AML-193 (cell line): ENCODE measurements at regions not wholly inside any gene's neighbourhood (a gene's known extent, or its start where the extent isn't known, plus 50 kb on each side); places are given as distances from the start of the nearest gene placed in this dataset.

Experiments used
- DNase-seq, 2 experiments: peaks; one replicate each; lab custom pipeline; 2025; lab: John Stamatoyannopoulos, UW

DNA sequence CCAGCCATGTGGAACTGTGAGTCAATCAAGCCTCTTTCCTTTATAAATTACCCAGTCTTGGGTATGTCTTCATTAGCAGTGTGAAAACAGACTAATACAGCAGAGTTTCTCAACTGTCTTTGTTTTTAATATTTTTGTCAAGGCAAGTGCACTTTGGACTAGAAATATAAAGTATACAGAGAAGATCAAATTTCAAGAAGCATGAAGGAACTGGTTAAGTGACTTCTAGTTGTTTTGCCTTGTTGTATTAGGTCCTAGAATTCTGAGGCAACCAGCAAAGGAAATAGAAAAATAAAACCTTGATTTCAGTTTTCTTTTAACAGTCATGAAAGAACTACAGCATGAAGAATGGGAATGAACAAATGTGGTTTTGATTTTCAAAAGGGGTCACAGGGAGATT lies 131.1 kb upstream of the PTGFR start:
- no peak for DNase-seq

DNA sequence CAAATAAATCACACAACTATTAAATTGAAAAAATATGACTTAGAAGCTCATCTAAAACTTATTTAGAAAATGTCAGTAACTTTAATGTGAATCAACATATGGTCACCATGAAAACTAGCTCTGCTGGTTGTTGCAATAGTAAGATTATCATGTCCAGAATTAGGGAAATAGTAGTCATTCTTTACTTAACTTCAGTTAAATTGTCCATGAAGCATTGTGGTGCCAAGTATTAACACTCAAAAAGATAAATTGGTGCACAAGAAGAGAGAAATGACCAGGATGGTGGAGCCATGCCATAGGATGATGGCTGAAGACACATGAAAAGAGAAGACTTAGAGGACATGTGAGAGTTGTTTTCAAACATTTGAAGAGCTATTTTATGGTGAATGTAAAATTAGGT lies 130.2 kb upstream of the PTGFR start:
- no peak for DNase-seq

DNA sequence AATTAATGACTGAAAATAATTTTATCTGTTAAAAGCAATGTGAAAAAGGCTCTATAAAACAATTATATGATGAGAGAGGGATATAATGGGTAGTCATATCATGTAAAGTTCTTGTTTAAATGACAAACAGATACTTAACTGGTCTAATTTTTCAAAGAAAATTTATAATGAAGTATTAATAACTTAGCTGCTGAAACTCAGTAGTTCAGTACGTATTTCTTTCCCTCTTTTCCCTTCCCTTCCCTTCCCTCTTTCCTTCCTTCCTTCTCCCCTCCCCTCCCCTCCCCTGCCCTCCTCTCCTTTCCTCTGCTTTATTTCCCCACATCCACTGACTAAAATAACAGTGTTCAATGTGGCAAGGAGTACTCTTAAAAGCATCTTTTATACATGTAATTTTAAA lies 123.1 kb upstream of the PTGFR start:
- DNase-seq = no peak

DNA sequence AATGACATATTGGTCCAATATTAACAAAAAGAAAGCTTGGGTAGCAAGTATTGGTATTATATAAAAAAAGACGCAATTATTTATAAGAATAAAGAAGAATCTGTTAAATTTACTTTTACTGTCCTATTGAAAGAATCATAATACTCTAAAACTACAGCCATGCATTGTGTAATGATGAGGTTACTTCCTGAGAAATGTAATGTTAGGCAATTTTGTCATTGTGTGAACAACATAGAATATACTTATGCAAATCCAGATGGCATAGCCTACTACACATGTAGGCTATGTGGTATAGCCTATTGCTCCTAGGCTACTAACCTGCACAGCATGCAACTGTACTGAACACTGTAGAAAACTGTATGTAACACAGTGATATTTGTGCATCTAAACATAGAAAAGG lies 121.2 kb upstream of the PTGFR start:
- no peak for DNase-seq

DNA sequence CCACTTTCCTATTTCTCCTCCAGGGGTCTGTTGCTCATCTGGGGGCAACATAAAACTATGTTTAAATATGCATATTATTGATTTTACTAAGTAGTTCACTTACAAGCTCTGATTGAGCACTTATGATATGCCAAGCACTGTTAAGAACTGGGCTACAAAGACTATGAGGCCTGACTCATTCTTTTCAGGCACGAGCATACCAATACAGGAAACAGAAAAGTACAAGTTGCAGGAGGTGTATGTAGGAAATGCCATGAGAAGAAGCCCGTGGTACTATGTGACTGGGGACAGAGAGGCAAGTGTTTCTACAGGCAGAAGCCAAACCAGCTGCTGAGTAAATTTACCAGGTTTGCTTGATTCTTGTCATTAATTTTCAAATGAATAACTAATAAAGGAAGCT lies 120.4 kb upstream of the PTGFR start:
- no peak for DNase-seq

DNA sequence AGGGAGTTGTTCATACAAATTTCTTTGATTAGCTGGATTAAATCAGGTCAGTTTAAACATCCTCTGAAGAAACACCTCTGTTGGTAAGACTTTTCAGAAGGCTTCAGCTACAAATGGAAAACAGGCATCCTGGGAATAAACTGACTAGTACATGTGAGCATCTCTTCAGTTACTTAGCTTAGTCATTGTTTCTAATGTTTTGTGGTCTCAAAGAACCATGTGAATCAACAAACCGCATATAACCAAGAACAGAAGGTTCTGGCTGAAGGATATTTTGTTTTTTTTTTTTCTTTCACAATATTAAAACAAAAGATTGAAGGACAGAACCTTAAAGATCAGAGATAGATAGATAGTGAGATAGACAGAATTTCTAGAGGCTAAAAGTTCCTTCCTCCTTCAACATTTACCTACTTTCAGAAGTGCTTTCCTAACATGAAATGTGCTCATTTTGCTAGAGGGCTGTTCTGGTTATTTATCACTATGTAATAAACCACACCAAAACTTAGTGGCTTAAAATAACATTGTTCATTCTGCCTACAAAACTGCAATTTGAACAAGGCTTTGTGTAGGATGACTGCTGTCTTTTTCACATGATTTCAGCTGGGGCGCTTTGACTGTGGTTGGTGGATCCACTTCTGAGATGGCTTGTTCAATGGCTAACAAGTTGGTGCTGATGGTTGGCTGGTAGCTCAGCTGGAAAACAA lies 119.8 kb upstream of the PTGFR start:
- DNase-seq = no peak

DNA sequence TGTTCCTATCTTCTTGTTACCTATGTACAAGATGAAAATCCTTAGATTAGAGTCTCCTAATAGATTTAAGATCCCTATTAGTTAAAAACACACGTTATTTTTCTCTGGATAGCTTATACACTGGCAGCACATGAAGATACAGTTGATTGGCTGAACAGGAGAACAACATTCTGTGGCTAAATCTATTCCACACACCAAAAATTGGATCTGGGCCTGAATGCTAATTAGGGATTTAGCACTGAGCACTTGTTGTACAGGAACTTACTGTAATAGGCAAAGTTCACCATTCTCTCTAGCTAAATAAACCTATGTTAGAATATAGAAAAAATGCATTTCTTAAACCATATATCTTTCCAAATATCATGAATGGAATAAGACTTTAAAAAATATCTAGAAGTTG lies 117.1 kb upstream of the PTGFR start:
- DNase-seq = no peak

DNA sequence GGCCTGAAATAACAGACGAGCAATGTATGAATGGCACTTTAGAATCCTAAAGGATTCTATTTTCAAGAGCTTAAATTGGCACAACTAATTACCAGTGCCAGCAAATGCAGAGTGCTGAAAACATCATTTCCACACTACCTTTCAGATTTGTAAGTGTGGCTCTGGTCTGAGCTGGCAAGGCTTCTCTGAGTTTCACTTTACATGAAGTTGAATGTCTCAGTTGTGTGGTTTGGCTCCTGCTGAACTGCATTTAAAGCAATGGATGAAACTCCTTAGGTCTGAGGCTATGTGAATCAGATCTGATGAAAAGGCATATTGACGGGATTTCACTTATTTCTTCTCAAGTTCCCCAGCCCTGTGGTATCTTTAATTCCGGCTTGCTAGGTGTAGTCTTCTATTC lies 114.8 kb upstream of the PTGFR start:
- no peak for DNase-seq

DNA sequence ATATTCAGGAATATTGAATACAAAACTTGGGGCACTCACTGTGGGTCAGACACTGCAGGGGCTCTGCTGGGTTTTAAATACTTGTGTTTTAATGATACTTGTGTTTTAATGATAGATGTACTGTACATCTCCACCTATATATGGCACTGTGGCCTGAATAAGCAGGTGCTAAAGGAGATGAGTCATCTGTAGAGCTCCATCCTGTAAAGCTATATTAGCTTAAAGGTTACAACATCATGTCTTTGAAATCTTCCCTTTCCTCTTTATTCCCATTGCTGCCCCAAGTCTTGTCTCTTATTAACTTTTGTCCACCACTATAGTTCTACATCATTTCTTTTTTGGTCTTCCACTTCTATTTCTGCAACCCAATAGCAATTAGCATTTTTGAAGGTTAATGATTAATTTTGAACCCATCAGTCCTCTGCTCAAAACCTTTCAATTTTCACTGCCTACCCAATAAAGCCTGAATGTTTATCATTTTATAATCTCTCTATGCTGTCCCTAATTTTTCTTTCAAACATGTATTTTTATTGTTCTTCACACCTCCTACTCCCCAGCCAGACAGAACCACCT lies 113.3 kb upstream of the PTGFR start:
- DNase-seq = no peak

DNA sequence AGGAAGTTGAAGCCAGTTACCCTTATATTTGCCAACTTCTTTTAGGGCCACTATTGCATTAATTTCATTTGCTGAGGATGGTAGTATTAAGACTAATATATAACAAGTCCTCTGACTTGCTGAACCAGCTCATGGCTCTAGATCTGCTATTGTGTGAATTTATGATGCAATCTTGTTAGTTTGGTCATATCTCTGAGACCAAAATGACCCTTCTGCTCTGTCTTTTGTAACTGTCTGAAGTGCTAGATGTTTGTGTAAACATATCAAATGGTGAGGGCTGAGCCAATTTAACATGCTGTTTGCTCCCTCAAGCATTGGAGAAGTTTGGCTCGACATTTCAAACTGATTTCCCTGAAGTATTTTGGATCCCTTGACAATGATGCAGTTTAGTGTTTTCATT lies 106.9 kb upstream of the PTGFR start:
- no peak for DNase-seq

DNA sequence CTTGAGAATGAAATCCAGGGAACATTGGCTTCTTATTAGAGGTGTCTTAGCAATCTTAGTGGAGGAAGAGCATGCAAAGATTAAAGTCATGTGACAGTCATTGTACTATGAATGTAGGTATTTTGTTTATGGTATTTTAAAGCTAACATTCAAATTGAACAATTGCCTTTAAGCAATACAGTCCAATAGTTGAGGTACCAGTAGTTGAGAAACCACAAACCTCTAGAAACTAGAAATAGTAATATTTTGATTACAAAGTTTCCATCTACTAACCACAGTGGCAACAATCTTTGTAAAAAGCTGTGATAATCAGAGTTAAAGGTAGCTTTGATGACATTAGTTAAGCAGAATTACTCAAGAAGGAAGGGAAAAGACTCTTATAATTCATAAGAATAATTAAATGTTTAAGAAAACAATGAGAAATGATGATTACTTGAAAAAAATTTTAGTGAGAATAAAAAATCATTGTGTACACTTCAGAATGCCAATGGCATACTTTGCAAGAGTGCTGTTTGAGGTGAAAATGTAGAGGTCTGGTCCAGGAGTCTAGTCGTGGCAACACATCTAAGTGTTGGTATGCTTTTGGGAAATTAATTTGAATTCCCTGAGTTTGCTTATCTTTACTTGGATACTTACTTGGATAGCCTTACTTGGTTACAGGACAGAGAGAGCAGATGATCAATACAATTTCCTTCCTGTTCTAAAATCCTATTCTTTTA lies 104.9 kb upstream of the PTGFR start:
- DNase-seq = no peak

DNA sequence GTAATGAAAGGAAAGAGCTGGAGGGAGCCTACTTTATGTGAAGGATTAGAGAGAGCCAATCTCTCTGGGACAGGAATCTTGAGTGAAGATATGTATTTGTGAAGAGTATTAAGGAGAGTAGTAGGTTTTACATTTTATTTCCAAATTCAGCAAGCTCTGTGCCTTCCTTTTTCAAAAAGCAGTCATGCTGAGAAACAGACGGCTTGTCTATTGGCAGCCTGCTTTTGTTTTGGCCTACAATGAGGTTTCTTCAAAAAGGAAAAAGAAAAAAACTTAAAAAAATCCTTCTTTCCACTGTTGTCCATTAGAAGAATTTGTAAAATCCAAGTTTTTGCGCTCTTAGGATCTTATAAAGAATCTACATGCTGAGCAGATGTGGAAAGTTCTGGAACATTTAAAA lies 103.6 kb upstream of the PTGFR start:
- no peak for DNase-seq

DNA sequence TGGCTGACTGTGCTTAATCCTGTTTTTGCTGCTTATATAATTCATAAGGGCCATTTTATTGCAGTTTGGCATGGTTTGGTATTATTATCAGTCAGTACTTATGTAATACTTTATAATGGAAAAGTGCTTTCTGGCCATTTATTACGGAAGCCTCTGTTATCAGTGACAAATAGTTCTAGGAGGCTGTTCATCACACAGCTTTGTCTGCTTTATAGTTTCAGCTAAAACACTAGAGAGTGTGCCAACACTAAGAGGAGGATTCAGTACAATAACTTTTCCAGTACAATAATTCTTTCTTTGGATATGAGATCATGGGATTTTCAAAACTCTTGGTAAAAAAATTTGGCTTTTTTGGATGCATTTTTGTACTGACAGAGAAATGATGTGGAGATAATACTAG lies 102.9 kb upstream of the PTGFR start:
- DNase-seq = no peak

DNA sequence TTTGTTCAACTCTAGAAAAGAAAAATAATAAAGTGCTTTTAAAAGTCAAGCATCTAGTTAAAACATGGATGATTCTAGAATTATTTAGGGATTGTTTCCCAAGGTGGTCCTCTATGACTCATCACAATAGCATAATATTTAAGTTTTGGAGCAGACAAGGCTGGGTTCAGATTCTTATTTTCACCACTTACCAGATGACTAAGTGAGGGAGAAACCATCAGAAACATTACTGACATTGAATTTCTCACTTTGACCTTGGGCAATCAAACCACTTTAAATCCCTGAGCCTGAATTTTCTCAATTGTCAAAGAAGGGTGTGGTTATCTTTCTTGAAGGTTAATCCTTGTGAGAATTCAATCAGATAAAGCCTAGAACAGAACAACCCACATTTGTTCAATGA lies 102.5 kb upstream of the PTGFR start:
- no peak for DNase-seq

DNA sequence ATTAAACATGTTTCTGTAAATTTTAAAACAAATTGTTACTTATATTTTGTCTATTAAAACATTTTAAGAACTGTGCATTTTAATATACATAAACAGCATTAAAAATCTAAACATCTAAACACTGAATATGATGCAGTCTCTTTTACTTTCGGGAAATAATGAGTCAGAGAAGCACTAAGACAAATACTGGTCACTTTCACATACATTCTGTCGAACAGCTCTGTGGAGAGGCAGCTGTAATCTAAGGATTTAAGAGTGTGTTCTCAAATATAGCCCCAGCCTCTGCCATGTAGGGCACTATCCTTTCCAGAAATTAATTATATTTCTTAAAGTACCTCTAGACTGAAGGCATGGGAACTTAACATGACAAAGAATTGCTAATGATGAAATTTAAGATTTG lies 89.6 kb upstream of the PTGFR start:
- DNase-seq = no peak

DNA sequence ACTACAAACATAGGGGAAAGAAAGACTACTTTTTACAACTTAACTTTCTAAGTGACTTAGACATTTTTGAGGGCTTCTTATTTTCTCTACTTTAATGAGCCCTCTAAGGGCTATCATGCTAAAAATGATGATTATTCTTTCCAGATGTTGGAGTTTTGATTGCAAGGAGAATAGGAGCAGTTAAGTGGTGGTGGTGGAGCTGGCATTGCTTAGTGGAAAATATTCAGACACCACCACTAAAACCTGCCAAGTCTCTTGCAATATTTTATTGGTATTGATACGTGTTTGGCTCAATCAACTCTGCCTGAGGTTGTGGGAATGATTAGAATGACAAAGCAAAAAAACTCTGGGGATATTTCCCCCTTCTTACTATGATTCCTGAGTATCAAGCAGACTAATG lies 82.6 kb upstream of the PTGFR start:
- no peak for DNase-seq

DNA sequence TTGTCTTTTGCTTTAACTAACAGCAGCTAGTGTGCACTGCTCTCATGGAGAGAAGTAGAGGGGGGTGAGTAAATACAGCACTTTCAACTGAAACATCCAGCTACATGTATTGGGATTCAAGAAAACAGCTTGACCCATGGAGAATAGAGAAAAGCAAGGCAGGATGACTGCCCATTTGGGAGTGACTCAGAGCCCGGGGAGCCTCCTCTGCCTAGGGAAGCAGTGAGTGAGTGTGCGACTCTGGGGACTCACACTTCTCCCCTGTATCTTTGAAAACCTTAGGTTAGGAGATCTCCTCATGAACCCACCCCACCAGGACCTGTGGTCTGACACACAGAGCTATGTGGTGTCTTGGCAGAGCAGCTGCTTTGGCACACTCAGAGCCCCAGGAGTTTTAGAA lies 82.0 kb upstream of the PTGFR start:
- no peak for DNase-seq

DNA sequence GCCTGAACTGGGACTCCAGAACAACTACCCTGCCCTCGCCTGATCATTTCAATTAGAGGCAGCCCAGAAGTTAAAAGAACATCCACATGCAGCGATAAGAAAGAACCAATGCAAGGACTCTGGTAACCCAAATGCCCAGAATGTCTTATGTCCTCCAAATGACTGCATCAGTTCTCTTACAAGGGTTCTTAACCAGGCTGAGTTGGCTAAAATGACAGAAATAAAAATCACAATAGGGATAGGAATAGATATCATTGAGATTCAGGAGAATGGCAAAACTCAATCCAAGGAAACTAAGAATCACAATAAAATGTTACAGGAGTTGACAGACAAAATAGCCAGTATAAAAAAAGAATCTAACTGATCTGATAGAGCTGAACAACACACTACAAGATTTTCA lies 80.1 kb upstream of the PTGFR start:
- DNase-seq = no peak

DNA sequence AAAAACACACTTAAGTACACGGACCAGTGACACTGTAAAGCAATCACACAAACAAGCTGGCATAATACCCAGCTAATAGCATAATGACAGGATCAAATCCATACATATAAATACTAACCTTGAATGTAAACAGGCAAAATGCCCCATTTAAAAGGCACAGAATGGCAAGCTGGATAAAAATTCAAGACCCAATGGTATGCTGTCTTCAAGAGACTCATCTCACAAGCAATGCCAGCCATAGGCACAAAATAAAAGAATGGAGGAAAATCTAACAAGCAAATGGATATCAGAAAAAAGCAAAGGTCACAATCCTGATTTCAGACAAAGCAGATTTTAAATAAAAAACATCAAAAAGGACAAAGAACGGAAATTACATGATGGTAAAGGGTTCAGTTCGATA lies 79.1 kb upstream of the PTGFR start:
- no peak for DNase-seq

DNA sequence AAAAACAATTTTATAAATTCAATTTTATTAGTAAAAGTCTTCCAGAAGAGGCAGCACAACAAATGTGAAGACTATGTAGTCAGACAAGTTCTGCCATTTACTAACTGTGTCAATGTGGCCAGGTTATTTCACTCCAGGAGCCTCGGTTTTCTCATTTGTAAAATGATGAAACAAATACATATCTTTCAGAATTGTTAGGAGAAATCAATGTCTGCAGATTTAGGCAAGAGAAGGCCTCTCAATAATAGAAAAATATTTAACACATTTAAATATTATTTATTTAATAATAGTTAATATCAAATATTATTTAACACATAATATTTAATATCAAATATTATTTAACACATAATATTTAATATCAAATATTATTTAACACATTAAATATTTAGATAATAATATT lies 75.6 kb upstream of the PTGFR start:
- no peak for DNase-seq

DNA sequence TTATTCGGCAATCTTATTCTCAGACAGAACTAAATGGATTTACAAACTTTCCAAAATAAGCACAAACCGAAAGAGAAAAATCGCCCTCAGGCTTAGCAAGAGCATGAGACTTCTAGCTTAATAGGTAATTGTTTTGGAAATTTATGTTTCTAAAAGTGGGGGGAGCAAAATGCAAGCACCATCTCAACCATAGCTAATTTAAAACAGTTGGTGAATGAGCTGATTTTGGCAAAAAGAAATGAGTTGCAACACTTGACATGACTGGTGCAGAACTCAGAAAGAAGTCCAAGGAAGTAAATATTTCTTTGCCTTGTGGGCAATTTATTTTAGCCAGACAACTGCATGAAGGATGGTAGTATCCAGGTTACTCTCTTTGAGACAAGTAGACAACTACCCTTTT lies 71.5 kb upstream of the PTGFR start:
- DNase-seq = no peak

DNA sequence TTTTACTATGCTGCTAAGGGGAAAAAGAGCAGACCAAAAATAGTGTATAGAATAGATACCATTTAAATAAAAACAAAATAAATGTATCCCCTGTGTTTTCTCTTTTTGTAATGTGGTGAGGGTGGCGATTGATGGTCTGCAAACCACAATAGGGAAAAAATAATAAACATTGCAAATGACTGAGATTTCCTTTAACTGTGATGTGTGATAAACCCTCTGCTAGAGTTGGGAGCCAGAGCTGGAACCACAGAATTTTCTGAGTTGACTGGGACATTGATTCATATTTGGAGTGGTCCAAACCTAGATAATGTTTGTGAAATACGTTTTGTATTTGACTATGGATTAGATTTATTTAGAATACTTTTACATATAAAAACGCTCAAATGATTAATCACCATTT lies 70.6 kb upstream of the PTGFR start:
- DNase-seq = no peak

DNA sequence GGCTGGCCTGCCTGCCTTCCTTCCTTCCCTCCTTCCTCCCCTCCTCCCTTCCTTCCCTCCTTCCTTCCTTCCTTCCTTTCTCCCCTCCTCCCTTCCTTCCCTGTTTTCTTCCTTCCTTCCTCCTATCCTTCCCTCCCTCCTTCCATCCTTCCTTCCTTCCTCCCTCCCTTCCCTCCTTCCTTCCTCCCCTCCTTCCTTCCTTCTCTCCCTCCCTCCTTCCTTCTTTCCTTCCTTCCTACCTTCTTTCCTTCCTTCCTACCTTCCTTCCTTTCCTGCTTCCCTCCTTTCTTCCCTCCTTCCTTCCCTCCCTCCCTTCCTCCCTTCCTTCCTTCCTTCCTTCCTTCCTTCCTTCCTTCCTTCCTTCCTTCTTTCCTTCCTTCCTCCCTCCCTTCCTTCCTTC lies 70.1 kb upstream of the PTGFR start:
- DNase-seq = no peak

DNA sequence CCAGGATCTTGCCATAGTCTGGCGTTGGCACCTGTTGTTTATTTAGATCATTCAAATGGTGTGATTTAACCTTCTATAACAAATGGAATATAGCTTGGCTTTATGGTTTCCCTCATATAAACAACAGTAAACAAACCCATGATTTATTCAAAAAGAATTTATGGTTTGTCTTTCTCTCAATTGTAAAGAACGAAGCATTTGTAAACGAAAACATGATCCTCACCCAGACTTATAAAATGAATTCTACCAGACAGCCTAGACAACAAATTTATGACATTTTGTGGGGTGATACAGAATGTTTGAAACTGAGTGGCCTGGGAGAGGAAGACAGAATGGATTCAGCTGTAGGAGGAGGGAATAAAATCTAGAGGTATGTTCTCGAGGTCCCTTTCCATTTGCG lies 66.1 kb upstream of the PTGFR start:
- DNase-seq = no peak
